GM21529 (cell line): ENCODE measurements at regions not wholly inside any gene's neighbourhood (a gene's known extent, or its start where the extent isn't known, plus 50 kb on each side); places are given as distances from the start of the nearest gene placed in this dataset.
A peak's percentile ranks its signal among the peaks of the same experiment; 100 is the strongest.
"Not testable (repeated sequence)": the region's sequence is repeated elsewhere in the genome, so short reads cannot be mapped to it uniquely, and the experiment has no call there.

ENCODE experiments used
- ATAC-seq: cut with Tn5 transposase; IDR thresholded peaks from one replicate; pipeline ENCODE4 v1.9.1; 2021; ENCODE audit not compliant: unreplicated experiment

DNA sequence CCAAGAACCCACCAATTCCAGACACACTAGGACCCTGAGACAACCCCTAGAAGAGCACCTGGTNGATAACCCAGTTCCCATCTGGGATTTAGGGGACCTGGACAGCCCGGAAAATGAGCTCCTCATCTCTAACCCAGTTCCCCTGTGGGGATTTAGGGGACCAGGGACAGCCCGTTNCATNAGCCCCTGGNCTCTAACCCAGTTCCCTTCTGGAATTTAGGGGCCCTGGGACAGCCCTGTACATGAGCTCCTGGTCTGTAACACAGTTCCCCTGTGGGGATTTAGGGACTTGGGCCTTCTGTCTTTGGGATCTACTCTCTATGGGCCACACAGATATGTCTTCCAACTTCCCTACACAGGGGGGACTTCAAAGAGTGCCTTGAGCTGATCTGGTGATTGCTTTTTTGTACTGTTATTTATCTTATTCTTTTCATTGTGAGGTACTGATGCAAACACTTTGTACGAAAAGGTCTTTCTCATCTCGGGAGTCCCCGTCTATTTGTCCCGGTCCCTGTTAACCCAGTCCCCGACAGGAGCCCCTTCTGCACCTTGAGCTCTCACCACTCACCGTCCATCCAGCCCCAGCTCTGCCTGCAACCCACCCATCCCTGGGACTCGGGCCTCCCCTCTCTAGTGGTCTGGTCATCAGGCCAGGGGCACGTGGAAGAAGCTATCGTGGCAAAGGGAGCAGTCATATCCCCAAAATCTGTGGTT, 58.2 kb upstream of the PLCXD1 start:
- ATAC-seq = not testable (repeated sequence)

GRCh38 chrX:223514-223854, 57.7 kb upstream of the PLCXD1 start:
- not testable (repeated sequence) for ATAC-seq

GRCh38 chrX:226474-227164, 54.6 kb upstream of the PLCXD1 start:
- peak; percentile 66 for ATAC-seq

GRCh38 chrX:227396-227795, 53.8 kb upstream of the PLCXD1 start:
- not testable (repeated sequence) for ATAC-seq
